ENCODE measurements at regions not wholly inside any gene's neighbourhood (a gene's known extent, or its start where the extent isn't known, plus 50 kb on each side); places are given as distances from the start of the nearest gene placed in this dataset.

DNA sequence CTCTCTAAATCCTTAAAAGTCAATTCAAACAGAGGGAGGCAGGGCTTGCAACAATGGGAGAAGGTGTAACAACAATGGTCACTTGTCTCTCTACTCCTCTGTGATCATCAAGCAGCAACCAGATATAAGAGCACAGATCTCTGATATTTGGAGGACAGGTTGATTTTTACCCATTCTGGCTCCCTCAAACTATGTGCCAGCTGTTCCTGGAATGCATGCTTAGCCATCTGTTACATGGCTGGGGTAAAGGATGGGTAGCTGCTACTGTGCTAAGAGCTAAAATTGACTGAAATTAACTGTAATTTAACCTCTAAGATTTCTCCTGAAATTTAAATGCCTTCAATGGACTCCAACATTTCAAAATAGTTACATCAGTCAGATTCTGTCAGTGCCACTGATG lies 1459.9 kb downstream of the PCDH7 start:
- H3K36me3 ChIP-seq (replicated peaks; ENCODE audit: insufficient read depth, low read depth) = no peaks in the 10 kb centered on the region
- TF ChIP-seq EZH2phosphoT487 (IDR thresholded peaks at IDR 0.05; ENCODE audit: low read depth, severe bottlenecking, unreplicated experiment) (no peak), EZH2 (IDR thresholded peaks at IDR 0.05; ENCODE audit: borderline replicate concordance) (no peak)
- TF ChIP-seq, protein P1, sequence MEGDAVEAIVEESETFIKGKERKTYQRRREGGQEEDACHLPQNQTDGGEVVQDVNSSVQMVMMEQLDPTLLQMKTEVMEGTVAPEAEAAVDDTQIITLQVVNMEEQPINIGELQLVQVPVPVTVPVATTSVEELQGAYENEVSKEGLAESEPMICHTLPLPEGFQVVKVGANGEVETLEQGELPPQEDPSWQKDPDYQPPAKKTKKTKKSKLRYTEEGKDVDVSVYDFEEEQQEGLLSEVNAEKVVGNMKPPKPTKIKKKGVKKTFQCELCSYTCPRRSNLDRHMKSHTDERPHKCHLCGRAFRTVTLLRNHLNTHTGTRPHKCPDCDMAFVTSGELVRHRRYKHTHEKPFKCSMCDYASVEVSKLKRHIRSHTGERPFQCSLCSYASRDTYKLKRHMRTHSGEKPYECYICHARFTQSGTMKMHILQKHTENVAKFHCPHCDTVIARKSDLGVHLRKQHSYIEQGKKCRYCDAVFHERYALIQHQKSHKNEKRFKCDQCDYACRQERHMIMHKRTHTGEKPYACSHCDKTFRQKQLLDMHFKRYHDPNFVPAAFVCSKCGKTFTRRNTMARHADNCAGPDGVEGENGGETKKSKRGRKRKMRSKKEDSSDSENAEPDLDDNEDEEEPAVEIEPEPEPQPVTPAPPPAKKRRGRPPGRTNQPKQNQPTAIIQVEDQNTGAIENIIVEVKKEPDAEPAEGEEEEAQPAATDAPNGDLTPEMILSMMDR (IDR thresholded peaks at IDR 0.05; ENCODE audit: poor library complexity) = no peak

DNA sequence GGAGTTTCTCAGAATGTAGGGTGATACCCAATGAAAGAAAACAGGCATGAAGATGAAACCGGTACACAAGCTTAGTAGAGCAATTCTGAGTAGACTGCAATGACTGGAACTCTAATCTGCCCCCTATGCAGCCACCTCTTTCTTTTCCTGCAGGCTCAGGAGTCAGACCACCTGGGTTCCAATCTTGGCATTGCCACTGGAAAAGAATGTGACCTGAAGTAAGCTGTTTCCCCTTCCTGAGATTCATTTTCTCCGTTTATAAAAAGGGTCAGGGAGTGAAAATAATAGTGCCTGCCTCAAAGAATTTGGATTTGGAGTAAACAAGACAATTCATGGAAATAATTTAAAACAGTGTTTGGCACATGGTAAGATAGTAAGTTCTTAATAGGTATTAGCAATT lies 1464.0 kb downstream of the PCDH7 start:
- H3K36me3 ChIP-seq (replicated peaks; ENCODE audit: insufficient read depth, low read depth) = no peaks in the 10 kb centered on the region
- H3K9me3 ChIP-seq (ENCODE audit: low read depth) = no peaks in the 10 kb centered on the region
- H3K79me2 ChIP-seq = no peaks in the 10 kb centered on the region
- no peaks in the 10 kb centered on the region for H3K4me1 ChIP-seq (ENCODE audit: insufficient read depth)
- H3K27me3 ChIP-seq = no peaks in the 10 kb centered on the region
- no peak overlapping the region for H3K27ac ChIP-seq
- no peaks in the 10 kb centered on the region for H4K20me1 ChIP-seq (ENCODE audit: insufficient read depth, poor library complexity, severe bottlenecking)
- 77% methylated on average over 2 of the region's 2 CpGs for WGBS (ENCODE audit: low lambda C conversion rate, missing lambda C conversion rate)
- H3K4me2 ChIP-seq = no peak overlapping the region
- DNase-seq (ENCODE audit: low spot score) = no peak
- H3K9me2 ChIP-seq (replicated peaks; ENCODE audit: insufficient read depth) = no peaks in the 10 kb centered on the region
- TF ChIP-seq EZH2phosphoT487 (IDR thresholded peaks at IDR 0.05; ENCODE audit: low read depth, severe bottlenecking, unreplicated experiment) = no peak
- TF ChIP-seq, protein P1 (IDR thresholded peaks at IDR 0.05; ENCODE audit: poor library complexity) = no peak
- TF ChIP-seq EZH2 (IDR thresholded peaks at IDR 0.05; ENCODE audit: borderline replicate concordance) = no peak
- H3K4me3 ChIP-seq = no peak overlapping the region
- H2AFZ ChIP-seq = no peak overlapping the region

More for the DNA sequence above, 1459.9 kb downstream of the PCDH7 start:
- no peaks in the 10 kb centered on the region for H3K79me2 ChIP-seq
- no peaks in the 10 kb centered on the region for H3K9me3 ChIP-seq (ENCODE audit: low read depth)
- no peaks in the 10 kb centered on the region for H3K9me2 ChIP-seq (replicated peaks; ENCODE audit: insufficient read depth)
- H4K20me1 ChIP-seq (ENCODE audit: insufficient read depth, poor library complexity, severe bottlenecking) = no peaks in the 10 kb centered on the region
- no peak overlapping the region for H3K4me3 ChIP-seq
- H2AFZ ChIP-seq = no peak overlapping the region
- no peak overlapping the region for H3K4me2 ChIP-seq
- no peaks in the 10 kb centered on the region for H3K27me3 ChIP-seq
- no peak overlapping the region for H3K27ac ChIP-seq
- DNase-seq (ENCODE audit: low spot score) = no peak
- H3K4me1 ChIP-seq (ENCODE audit: insufficient read depth) = no peaks in the 10 kb centered on the region

DNA sequence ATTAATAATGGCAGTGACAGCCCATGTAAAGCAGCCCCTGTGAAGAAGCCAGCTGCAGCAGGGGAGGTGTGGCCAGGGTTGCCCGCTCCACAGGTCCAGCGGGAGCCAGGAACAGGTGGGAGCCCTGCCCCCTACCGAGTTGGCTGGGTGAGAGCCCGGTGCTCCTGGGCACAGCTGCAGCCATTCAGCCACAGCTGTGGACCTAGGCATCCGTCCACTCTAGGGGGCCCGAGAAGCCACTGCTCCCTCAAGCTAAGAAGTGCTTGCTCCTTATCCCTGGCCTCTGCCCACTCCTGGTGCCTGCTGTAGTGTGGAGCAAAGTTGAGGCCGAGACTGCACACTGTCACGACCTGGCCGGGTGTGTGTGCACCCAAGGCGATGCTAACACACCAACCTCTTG lies 1469.0 kb downstream of the PCDH7 start:
- H3K4me2 ChIP-seq = no peak overlapping the region
- TF ChIP-seq EZH2 (IDR thresholded peaks at IDR 0.05; ENCODE audit: borderline replicate concordance) (no peak), EZH2phosphoT487 (IDR thresholded peaks at IDR 0.05; ENCODE audit: low read depth, severe bottlenecking, unreplicated experiment) (no peak)
- TF ChIP-seq, protein P1 (IDR thresholded peaks at IDR 0.05; ENCODE audit: poor library complexity) = no peak
- H3K79me2 ChIP-seq = no peaks in the 10 kb centered on the region
- no peak for DNase-seq (ENCODE audit: low spot score)
- H2AFZ ChIP-seq = no peak overlapping the region
- H3K9me2 ChIP-seq (replicated peaks; ENCODE audit: insufficient read depth) = no peaks in the 10 kb centered on the region
- H3K4me3 ChIP-seq = no peak overlapping the region
- no peaks in the 10 kb centered on the region for H3K36me3 ChIP-seq (replicated peaks; ENCODE audit: insufficient read depth, low read depth)
- H4K20me1 ChIP-seq (ENCODE audit: insufficient read depth, poor library complexity, severe bottlenecking) = no peaks in the 10 kb centered on the region
- no peaks in the 10 kb centered on the region for H3K27me3 ChIP-seq
- WGBS (ENCODE audit: low lambda C conversion rate, missing lambda C conversion rate) = 91% methylated on average over 10 of the region's 10 CpGs
- H3K9me3 ChIP-seq (ENCODE audit: low read depth) = no peaks in the 10 kb centered on the region
- no peaks in the 10 kb centered on the region for H3K4me1 ChIP-seq (ENCODE audit: insufficient read depth)
- no peak overlapping the region for H3K27ac ChIP-seq

DNA sequence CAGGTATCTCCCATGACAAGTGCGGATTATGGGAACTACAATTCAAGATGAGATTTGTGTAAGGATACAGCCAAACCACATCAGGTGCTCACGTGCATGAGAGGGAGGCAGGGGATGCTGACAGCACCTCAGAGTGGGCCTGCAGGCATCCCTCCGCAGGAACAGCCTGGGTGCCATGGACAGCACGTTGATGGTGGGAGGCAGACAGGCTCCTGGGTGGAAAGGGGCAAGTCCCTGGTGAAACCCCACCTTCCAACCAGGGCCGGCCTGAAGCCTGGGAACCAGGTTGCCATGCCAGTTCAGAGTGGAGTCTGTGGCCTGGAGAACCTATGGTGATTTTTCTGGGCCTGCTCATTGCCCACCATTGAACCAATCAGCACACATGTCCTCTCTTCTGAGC lies 1469.6 kb downstream of the PCDH7 start:
- no peak overlapping the region for H3K4me3 ChIP-seq
- no peaks in the 10 kb centered on the region for H4K20me1 ChIP-seq (ENCODE audit: insufficient read depth, poor library complexity, severe bottlenecking)
- no peaks in the 10 kb centered on the region for H3K9me3 ChIP-seq (ENCODE audit: low read depth)
- H2AFZ ChIP-seq = no peak overlapping the region
- H3K27me3 ChIP-seq = no peaks in the 10 kb centered on the region
- H3K4me1 ChIP-seq (ENCODE audit: insufficient read depth) = no peaks in the 10 kb centered on the region
- TF ChIP-seq, protein P1 (IDR thresholded peaks at IDR 0.05; ENCODE audit: poor library complexity) = no peak
- TF ChIP-seq EZH2phosphoT487 (IDR thresholded peaks at IDR 0.05; ENCODE audit: low read depth, severe bottlenecking, unreplicated experiment) (no peak), EZH2 (IDR thresholded peaks at IDR 0.05; ENCODE audit: borderline replicate concordance) (no peak)
- 96% methylated on average over 5 of the region's 5 CpGs for WGBS (ENCODE audit: low lambda C conversion rate, missing lambda C conversion rate)
- H3K36me3 ChIP-seq (replicated peaks; ENCODE audit: insufficient read depth, low read depth) = no peaks in the 10 kb centered on the region
- no peak for DNase-seq (ENCODE audit: low spot score)
- H3K4me2 ChIP-seq = no peak overlapping the region
- H3K79me2 ChIP-seq = no peaks in the 10 kb centered on the region
- H3K9me2 ChIP-seq (replicated peaks; ENCODE audit: insufficient read depth) = no peaks in the 10 kb centered on the region
- no peak overlapping the region for H3K27ac ChIP-seq
